Left cardiac atrium (tissue), 4 donors: ENCODE measurements at regions not wholly inside any gene's neighbourhood (a gene's known extent, or its start where the extent isn't known, plus 50 kb on each side); places are given as distances from the start of the nearest gene placed in this dataset.

Source experiments
- ATAC-seq, 2 donors: fragments of 200-7000 bp; cut with Tn5 transposase; one replicate each; pipeline ENCODE4 v1.9.1; 2020; ENCODE audit warnings: mild to moderate bottlenecking in 2 of 2, moderate library complexity in 2 of 2
- DNase-seq: peaks from one replicate; pipeline ENCODE4 v3.0.0-alpha.2; 2020
- intact Hi-C, 2 donors: fragments of 100-400 bp; cut with DNase I; formaldehyde crosslinking; loops; one replicate each; pipeline versions ENCODE4 v1.14.1 to v1.15.1; 2022 to 2023
- donor health status: DM: no; HTN: yes; CAD: no.
- donor health status: DM: no; HTN: yes; CAD: no; lungs with severe emphysema.
- donor health status: DM: yes; HTN: yes; CAD: no.
- donor health status: Dilated cardiomyopathy.

GRCh38 chr13:70623239-70623638 is 515.0 kb upstream of the KLHL1 start:
- no peak for DNase-seq
- no peak for ATAC-seq
- intact Hi-C loops = no loop called here

- DNase-seq (no peak), ATAC-seq (no peak)
- intact Hi-C loops = no loop called here
Measured at GRCh38 chr13:70622796-70623195, 514.5 kb upstream of the KLHL1 start.

- intact Hi-C loops = no loop called here
- ATAC-seq (no peak), DNase-seq (no peak)
Measured at GRCh38 chr13:70619936-70620335, 511.7 kb upstream of the KLHL1 start.

- intact Hi-C loops = no loop called here
- no peak for ATAC-seq
Measured at GRCh38 chr13:70616847-70617246, 508.6 kb upstream of the KLHL1 start.

GRCh38 chr13:70613295-70613694 is 505.0 kb upstream of the KLHL1 start:
- ATAC-seq (no peak), DNase-seq (no peak)
- intact Hi-C loops = no loop called here

More at GRCh38 chr13:70616847-70617246, 508.6 kb upstream of the KLHL1 start:
- DNase-seq = no peak

- no peak for ATAC-seq
- no peak for DNase-seq
- intact Hi-C loops = no loop called here
Measured at GRCh38 chr13:70612881-70613280, 504.6 kb upstream of the KLHL1 start.

GRCh38 chr13:70604448-70604847 is 496.2 kb upstream of the KLHL1 start:
- intact Hi-C loops = no loop called here
- DNase-seq (no peak), ATAC-seq (no peak)

- ATAC-seq (no peak), DNase-seq (no peak)
- intact Hi-C loops = no loop called here
Measured at GRCh38 chr13:70593716-70594115, 485.5 kb upstream of the KLHL1 start.

- ATAC-seq (no peak), DNase-seq (no peak)
- intact Hi-C loops = no loop called here
Measured at GRCh38 chr13:70585109-70585508, 476.9 kb upstream of the KLHL1 start.

GRCh38 chr13:70580825-70581224 is 472.6 kb upstream of the KLHL1 start:
- DNase-seq = no peak
- intact Hi-C loops = no loop called here
- no peak for ATAC-seq

GRCh38 chr13:70579941-70580340 is 471.7 kb upstream of the KLHL1 start:
- ATAC-seq (no peak), DNase-seq (no peak)
- intact Hi-C loops = no loop called here

- DNase-seq = no peak
- ATAC-seq = no peak
- intact Hi-C loops = no loop called here
Measured at GRCh38 chr13:70571221-70571620, 463.0 kb upstream of the KLHL1 start.

GRCh38 chr13:70568571-70568970 is 460.3 kb upstream of the KLHL1 start:
- ATAC-seq (no peak), DNase-seq (no peak)
- intact Hi-C loops = loop anchor here (5.0 kb wide), 1 partner anchor 1031 kb away; no protein-coding TSS in a partner anchor

GRCh38 chr13:70544706-70545105 is 436.5 kb upstream of the KLHL1 start:
- intact Hi-C loops = no loop called here
- no peak for ATAC-seq
- DNase-seq = no peak

- DNase-seq (no peak), ATAC-seq (no peak)
- intact Hi-C loops = no loop called here
Measured at GRCh38 chr13:70541451-70541850, 433.2 kb upstream of the KLHL1 start.

- intact Hi-C loops = no loop called here
- no peak for DNase-seq
- ATAC-seq = no peak
Measured at GRCh38 chr13:70534466-70534865, 426.2 kb upstream of the KLHL1 start.

GRCh38 chr13:70529652-70530051 is 421.4 kb upstream of the KLHL1 start:
- no peak for DNase-seq
- ATAC-seq = no peak
- intact Hi-C loops = no loop called here

GRCh38 chr13:70527599-70527998 is 419.3 kb upstream of the KLHL1 start:
- no peak for DNase-seq

GRCh38 chr13:70523622-70524021 is 415.4 kb upstream of the KLHL1 start:
- intact Hi-C loops = no loop called here
- ATAC-seq = no peak

More at GRCh38 chr13:70527599-70527998, 419.3 kb upstream of the KLHL1 start:
- ATAC-seq = no peak
- intact Hi-C loops = no loop called here

GRCh38 chr13:70520275-70521036 is 412.2 kb upstream of the KLHL1 start:
- ATAC-seq (no peak), DNase-seq (no peak)
- intact Hi-C loops = no loop called here

More at GRCh38 chr13:70523622-70524021, 415.4 kb upstream of the KLHL1 start:
- DNase-seq = no peak

GRCh38 chr13:70518081-70518480 is 409.8 kb upstream of the KLHL1 start:
- ATAC-seq = no peak
- no peak for DNase-seq
- intact Hi-C loops = no loop called here
